Mesodermal cell (in vitro differentiated cells): ENCODE measurements at regions not wholly inside any gene's neighbourhood (a gene's known extent, or its start where the extent isn't known, plus 50 kb on each side); places are given as distances from the start of the nearest gene placed in this dataset.
"Not testable (repeated sequence)": the region's sequence is repeated elsewhere in the genome, so short reads cannot be mapped to it uniquely, and the experiment has no call there.

Source experiments
- H3K27ac ChIP-seq: 2 replicates; pipeline ENCODE4 v1.7.0; 2013; ENCODE audit warnings: mild to moderate bottlenecking, low read depth, low read length, moderate library complexity; ENCODE audit not compliant: severe bottlenecking
- H3K36me3 ChIP-seq: 2 replicates; pipeline ENCODE4 v1.7.1; 2013; ENCODE audit warnings: mild to moderate bottlenecking, low read length, moderate library complexity; ENCODE audit not compliant: control insufficient read depth, insufficient read depth
- H3K4me1 ChIP-seq: one replicate; pipeline ENCODE4 v1.7.1; 2013; ENCODE audit warnings: mild to moderate bottlenecking, low read length; ENCODE audit not compliant: insufficient read depth, control insufficient read depth, poor library complexity, severe bottlenecking
- H3K4me3 ChIP-seq: 2 replicates; pipeline ENCODE4 v1.7.0; 2013; ENCODE audit warnings: low read length, control low read depth, mild to moderate bottlenecking; ENCODE audit not compliant: insufficient read depth, poor library complexity, severe bottlenecking; ENCODE audit errors: extremely low read depth
- H3K9me3 ChIP-seq: 2 replicates; pipeline ENCODE4 v1.7.1; 2013; ENCODE audit warnings: mild to moderate bottlenecking, low read length, moderate library complexity; ENCODE audit not compliant: control insufficient read depth
- WGBS, 2 experiments: methylation state at CpG; one replicate each; pipeline ENCODE4 v1.1.5; 2013; ENCODE audit warnings: missing lambda C conversion rate in 2 of 2; ENCODE audit not compliant: insufficient coverage in 2 of 2; 5-methylcytosine and 5-hydroxymethylcytosine counted together

GRCh38 chr1:234893359-234893724 lies 235.3 kb downstream of the TOMM20 start:
- Histone ChIP-seq H3K4me3 (no peak overlapping the region), H3K36me3 (no peaks in the 10 kb centered on the region), H3K4me1 (peaks cover 4% of the 10 kb centered on the region), H3K27ac (no peak overlapping the region), H3K9me3 (no peaks in the 10 kb centered on the region)
- WGBS, 2 experiments: 94 to 95% methylated on average over 3 of the region's 6 CpGs

GRCh38 chr1:234892642-234893041 lies 236.0 kb downstream of the TOMM20 start:
- Histone ChIP-seq H3K4me1 (peaks cover 4% of the 10 kb centered on the region), H3K36me3 (no peaks in the 10 kb centered on the region), H3K9me3 (no peaks in the 10 kb centered on the region), H3K4me3 (no peak overlapping the region), H3K27ac (no peak overlapping the region)
- 86 to 94% methylated on average over 3 to 4 of the region's 4 CpGs for WGBS, 2 experiments

GRCh38 chr1:234891427-234891826 lies 237.2 kb downstream of the TOMM20 start:
- no peaks in the 10 kb centered on the region for H3K9me3 ChIP-seq
- H3K4me3 ChIP-seq: no peak overlapping the region
- no peaks in the 10 kb centered on the region for H3K36me3 ChIP-seq
- WGBS, 2 experiments: 100% methylated on average over 1 to 2 of the region's 3 CpGs
- H3K27ac ChIP-seq: no peak overlapping the region
- H3K4me1 ChIP-seq: peaks cover 4% of the 10 kb centered on the region

GRCh38 chr1:234889643-234890042 lies 239.0 kb downstream of the TOMM20 start:
- no peaks in the 10 kb centered on the region for H3K9me3 ChIP-seq
- H3K4me3 ChIP-seq: no peak overlapping the region
- H3K27ac ChIP-seq: no peak overlapping the region
- H3K4me1 ChIP-seq: peaks cover 4% of the 10 kb centered on the region
- WGBS, 2 experiments: 90 to 92% methylated on average over 5 to 7 of the region's 7 CpGs
- H3K36me3 ChIP-seq: no peaks in the 10 kb centered on the region

- not testable (repeated sequence) for H3K9me3 ChIP-seq, H3K27ac ChIP-seq, H3K36me3 ChIP-seq, H3K4me1 ChIP-seq, H3K4me3 ChIP-seq
- WGBS, 2 experiments: 80 to 93% methylated on average over 2 to 4 of the region's 5 CpGs
Measured at GRCh38 chr1:234888247-234888646, 240.4 kb downstream of the TOMM20 start.

- H3K36me3 ChIP-seq: no peaks in the 10 kb centered on the region
- no peaks in the 10 kb centered on the region for H3K4me1 ChIP-seq
- H3K27ac ChIP-seq: no peak overlapping the region
- peaks cover 4% of the 10 kb centered on the region for H3K9me3 ChIP-seq
- WGBS, 2 experiments: 95 to 98% methylated on average over 9 to 10 of the region's 13 CpGs
- no peak overlapping the region for H3K4me3 ChIP-seq
Measured at GRCh38 chr1:234887016-234887900, 241.4 kb downstream of the TOMM20 start.

GRCh38 chr1:234886081-234886984 lies 242.3 kb downstream of the TOMM20 start:
- Histone ChIP-seq H3K27ac (no peak overlapping the region), H3K4me1 (no peaks in the 10 kb centered on the region), H3K36me3 (no peaks in the 10 kb centered on the region), H3K4me3 (no peak overlapping the region), H3K9me3 (peaks cover 4% of the 10 kb centered on the region)
- 87 to 94% methylated on average over 13 to 14 of the region's 15 CpGs for WGBS, 2 experiments

GRCh38 chr1:234885601-234886000 lies 243.0 kb downstream of the TOMM20 start:
- Histone ChIP-seq H3K36me3 (no peaks in the 10 kb centered on the region), H3K4me1 (no peaks in the 10 kb centered on the region), H3K4me3 (no peak overlapping the region), H3K9me3 (peaks cover 4% of the 10 kb centered on the region), H3K27ac (no peak overlapping the region)
- WGBS, 2 experiments: 86 to 89% methylated on average over 6 to 8 of the region's 8 CpGs

- H3K4me3 ChIP-seq: no peak overlapping the region
- no peaks in the 10 kb centered on the region for H3K36me3 ChIP-seq
- no peaks in the 10 kb centered on the region for H3K4me1 ChIP-seq
- H3K27ac ChIP-seq: no peak overlapping the region
- peaks cover 4% of the 10 kb centered on the region for H3K9me3 ChIP-seq
Measured at GRCh38 chr1:234884701-234885100, 243.9 kb downstream of the TOMM20 start.

- Histone ChIP-seq H3K9me3 (peaks cover 4% of the 10 kb centered on the region), H3K36me3 (no peaks in the 10 kb centered on the region), H3K4me3 (no peak overlapping the region), H3K27ac (no peak overlapping the region), H3K4me1 (no peaks in the 10 kb centered on the region)
- WGBS, 2 experiments: 86 to 97% methylated on average over 6 of the region's 6 CpGs
Measured at GRCh38 chr1:234884006-234884405, 244.6 kb downstream of the TOMM20 start.
